OCI-LY7 (cell line): ENCODE measurements at regions not wholly inside any gene's neighbourhood (a gene's known extent, or its start where the extent isn't known, plus 50 kb on each side); places are given as distances from the start of the nearest gene placed in this dataset.

Experiments
- EZH2phosphoT487 ChIP-seq: fragments of 200-600 bp; sonication (generic); IDR thresholded peaks from 2 replicates; pipeline ENCODE4 v1.6.1; 2018; ENCODE audit warnings: low read depth, borderline replicate concordance, mild to moderate bottlenecking, mixed run types, antibody characterized with exemption, low read length, moderate library complexity, mixed read lengths
- TF ChIP-seq, protein P1 (sequence below): fragments of 200-600 bp; sonication (generic); conservative IDR thresholded peaks from 2 replicates; pipeline ENCODE4 v1.5.1; 2014; ENCODE audit warnings: mild to moderate bottlenecking, antibody characterized with exemption, low read length, moderate library complexity, mixed read lengths

DNA sequence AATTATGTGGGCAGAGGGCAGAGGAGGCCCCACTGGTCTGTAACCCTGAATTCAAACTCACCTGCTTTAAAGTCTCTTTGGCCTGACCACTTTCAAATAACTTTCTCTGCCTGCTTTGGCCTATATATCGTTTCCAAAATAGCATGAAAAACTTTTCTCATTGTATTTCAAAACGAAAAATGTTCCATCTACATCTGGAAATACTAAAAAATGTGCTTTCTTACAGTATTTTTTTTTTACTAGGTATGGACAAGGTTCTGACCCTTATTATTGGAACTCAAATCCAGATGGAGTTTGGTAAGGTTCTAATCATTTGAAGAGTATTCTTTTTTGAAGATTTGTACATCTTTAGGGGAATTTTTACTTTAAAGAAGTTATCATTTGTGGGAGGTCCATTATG lies 241.9 kb downstream of the PAX1 start:
- TF ChIP-seq, protein P1, sequence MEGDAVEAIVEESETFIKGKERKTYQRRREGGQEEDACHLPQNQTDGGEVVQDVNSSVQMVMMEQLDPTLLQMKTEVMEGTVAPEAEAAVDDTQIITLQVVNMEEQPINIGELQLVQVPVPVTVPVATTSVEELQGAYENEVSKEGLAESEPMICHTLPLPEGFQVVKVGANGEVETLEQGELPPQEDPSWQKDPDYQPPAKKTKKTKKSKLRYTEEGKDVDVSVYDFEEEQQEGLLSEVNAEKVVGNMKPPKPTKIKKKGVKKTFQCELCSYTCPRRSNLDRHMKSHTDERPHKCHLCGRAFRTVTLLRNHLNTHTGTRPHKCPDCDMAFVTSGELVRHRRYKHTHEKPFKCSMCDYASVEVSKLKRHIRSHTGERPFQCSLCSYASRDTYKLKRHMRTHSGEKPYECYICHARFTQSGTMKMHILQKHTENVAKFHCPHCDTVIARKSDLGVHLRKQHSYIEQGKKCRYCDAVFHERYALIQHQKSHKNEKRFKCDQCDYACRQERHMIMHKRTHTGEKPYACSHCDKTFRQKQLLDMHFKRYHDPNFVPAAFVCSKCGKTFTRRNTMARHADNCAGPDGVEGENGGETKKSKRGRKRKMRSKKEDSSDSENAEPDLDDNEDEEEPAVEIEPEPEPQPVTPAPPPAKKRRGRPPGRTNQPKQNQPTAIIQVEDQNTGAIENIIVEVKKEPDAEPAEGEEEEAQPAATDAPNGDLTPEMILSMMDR, result no peak
- no peak for TF ChIP-seq EZH2phosphoT487
